Spleen (tissue), 11 donors: ENCODE measurements at regions not wholly inside any gene's neighbourhood (a gene's known extent, or its start where the extent isn't known, plus 50 kb on each side); places are given as distances from the start of the nearest gene placed in this dataset.
"Not testable (repeated sequence)": the region's sequence is repeated elsewhere in the genome, so short reads cannot be mapped to it uniquely, and the experiment has no call there.

Experiments
- DNase-seq: peaks from one replicate; pipeline ENCODE4 v3.0.0-alpha.2; 2020
- H3K27ac ChIP-seq, 8 donors: fragments of 200-600 bp; sonication (generic) in 7 of 8; 1 replicate in 4 of 8; 2 replicates in 4 of 8; pipeline versions ENCODE4 v1.5.0 to v1.8.0; 2016 to 2021; ENCODE audit warnings: inconsistent platforms in 4 of 8, mild to moderate bottlenecking in 4 of 8, moderate library complexity in 1 of 8
- H3K27me3 ChIP-seq, 7 donors: fragments of 200-600 bp; sonication (generic) in 6 of 7; replicated peaks in 1 of 7; 1 replicate in 4 of 7; 2 replicates in 3 of 7; pipeline versions ENCODE4 v1.5.0 to v1.8.0; 2016 to 2021; ENCODE audit warnings: inconsistent platforms in 3 of 7, mild to moderate bottlenecking in 1 of 7
- H3K36me3 ChIP-seq, 6 donors: fragments of 200-600 bp; sonication (generic) in 5 of 6; 1 replicate in 4 of 6; 2 replicates in 2 of 6; pipeline versions ENCODE4 v1.5.0 to v1.8.0; 2016 to 2021; ENCODE audit warnings: inconsistent platforms in 2 of 6
- H3K4me1 ChIP-seq, 6 donors: fragments of 200-600 bp; sonication (generic) in 5 of 6; 1 replicate in 3 of 6; 2 replicates in 3 of 6; pipeline versions ENCODE4 v1.5.0 to v1.8.0; 2016 to 2021; ENCODE audit warnings: inconsistent platforms in 3 of 6
- H3K4me3 ChIP-seq, 8 donors: fragments of 200-600 bp; sonication (generic) in 7 of 8; 1 replicate in 4 of 8; 2 replicates in 4 of 8; pipeline versions ENCODE4 v1.5.0 to v1.8.0; 2016 to 2021; ENCODE audit warnings: inconsistent platforms in 4 of 8, mild to moderate bottlenecking in 4 of 8, moderate library complexity in 2 of 8
- H3K9me3 ChIP-seq, 8 donors: fragments of 200-600 bp; sonication (generic) in 7 of 8; 1 replicate in 4 of 8; 2 replicates in 4 of 8; pipeline versions ENCODE4 v1.5.0 to v1.8.0; 2016 to 2021; ENCODE audit warnings: inconsistent platforms in 4 of 8
- CTCF ChIP-seq, 11 experiments: fragments of 200-600 bp in 7 of 11; fragments of 450-650 bp in 4 of 11; sonication (generic) in 4 of 11; IDR thresholded peaks in 8 of 11; conservative IDR thresholded peaks in 3 of 11; 1 replicate in 7 of 11; 2 replicates in 4 of 11; pipeline versions ENCODE4 v1.4.0 to v1.8.0; 2016 to 2021; ENCODE audit warnings: antibody characterized with exemption in 11 of 11, inconsistent platforms in 4 of 11, mild to moderate bottlenecking in 1 of 11
- POLR2A ChIP-seq, 3 donors: fragments of 450-650 bp; IDR thresholded peaks; one replicate each; pipeline ENCODE4 v1.5.1; 2017; ENCODE audit warnings: antibody characterized with exemption in 3 of 3, mild to moderate bottlenecking in 1 of 3
- POLR2AphosphoS5 ChIP-seq, 3 donors: sonication (generic); formaldehyde crosslinking; IDR thresholded peaks; one replicate each; pipeline ENCODE4 v1.5.1; 2017; ENCODE audit warnings: antibody characterized with exemption in 3 of 3
- WGBS, 5 donors: extraction: QIAGEN DNeasy Blood & Tissue Kit in 3 of 5; methylation state at CpG; one replicate each; pipeline versions ENCODE4 v1.1.5 to v1.1.7; 2013 to 2018; 5-methylcytosine and 5-hydroxymethylcytosine counted together
- intact Hi-C: fragments of 100-400 bp; cut with DNase I; formaldehyde crosslinking; loops from one replicate; pipeline ENCODE4 v1.15.0; 2023; ENCODE audit warnings: low total_unique reads
- donor health status: healthy with polysubstance abuse.
- donor health status: DM: no; HTN: no; CAD: no; lungs with moderate emphysema.
- donor health status: DM: no; HTN: no; CAD: no.
- donor health status: Bipolar disorder and iron deficiency.
- donor health status: healthy.
- donor health status: DM: no; HTN: no; CAD: no.
- donor health status: DM: yes; HTN: yes; CAD: no.

- no peaks in the 10 kb centered on the region for H3K9me3 ChIP-seq
- H3K27ac ChIP-seq, result no peak overlapping the region
- no peaks in the 10 kb centered on the region for H3K36me3 ChIP-seq
- peaks cover 0 to 8% (median 0%) of the 10 kb centered on the region in 6 donors for H3K4me1 ChIP-seq
- DNase-seq, result peak; percentile 32
- no peak for TF ChIP-seq CTCF (IDR thresholded peaks at IDR 0.05 in 8 of 11, conservative IDR thresholded peaks at IDR 0.05 in 3 of 11)
- no peak for TF ChIP-seq POLR2AphosphoS5 (IDR thresholded peaks at IDR 0.05)
- TF ChIP-seq POLR2A (IDR thresholded peaks at IDR 0.05), result no peak
- intact Hi-C loops, result no loop called here
- H3K27me3 ChIP-seq, result peaks cover 0 to 11% (median 0%) of the 10 kb centered on the region in 7 donors
- no peak overlapping the region for H3K4me3 ChIP-seq
- 67 to 75% (median 71%) methylated on average over 14 of the region's 14 CpGs for WGBS, 5 donors
These were observed 339.0 kb upstream of the SULF2 start for GRCh38 chr20:48124181-48124782.

- intact Hi-C loops, result no loop called here
- no peaks in the 10 kb centered on the region for H3K9me3 ChIP-seq
- H3K4me1 ChIP-seq, result no peaks in the 10 kb centered on the region
- H3K4me3 ChIP-seq, result no peak overlapping the region
- peaks cover 0 to 5% (median 0%) of the 10 kb centered on the region in 7 donors for H3K27me3 ChIP-seq
- no peak for DNase-seq
- H3K36me3 ChIP-seq, result no peaks in the 10 kb centered on the region
- TF ChIP-seq CTCF (IDR thresholded peaks at IDR 0.05 in 8 of 11, conservative IDR thresholded peaks at IDR 0.05 in 3 of 11), result no peak
- TF ChIP-seq POLR2AphosphoS5 (IDR thresholded peaks at IDR 0.05), result no peak
- TF ChIP-seq POLR2A (IDR thresholded peaks at IDR 0.05), result no peak
- H3K27ac ChIP-seq, result no peak overlapping the region
- 75 to 93% (median 84%) methylated on average over 8 of the region's 8 CpGs for WGBS, 5 donors
These were observed 334.8 kb upstream of the SULF2 start for GRCh38 chr20:48120120-48120519.

- H3K36me3 ChIP-seq, H3K27me3 ChIP-seq, H3K27ac ChIP-seq, H3K4me1 ChIP-seq, H3K9me3 ChIP-seq, intact Hi-C loops, H3K4me3 ChIP-seq, DNase-seq: not testable (repeated sequence)
- WGBS, 5 donors, result 77 to 91% (median 84%) methylated on average over 5 of the region's 5 CpGs
These were observed 334.1 kb upstream of the SULF2 start for GRCh38 chr20:48119389-48119788.

GRCh38 chr20:48115502-48115901, 330.2 kb upstream of the SULF2 start:
- no peak for TF ChIP-seq CTCF (IDR thresholded peaks at IDR 0.05 in 8 of 11, conservative IDR thresholded peaks at IDR 0.05 in 3 of 11)
- no peak for TF ChIP-seq POLR2AphosphoS5 (IDR thresholded peaks at IDR 0.05)
- no peak for TF ChIP-seq POLR2A (IDR thresholded peaks at IDR 0.05)
- Histone ChIP-seq H3K9me3 (no peaks in the 10 kb centered on the region), H3K4me1 (no peaks in the 10 kb centered on the region), H3K36me3 (no peaks in the 10 kb centered on the region), H3K27ac (no peak overlapping the region), H3K4me3 (no peak overlapping the region), H3K27me3 (peaks cover 0 to 5% (median 0%) of the 10 kb centered on the region in 7 donors)
- no peak for DNase-seq
- intact Hi-C loops, result no loop called here
- WGBS, 5 donors, result 91 to 95% (median 95%) methylated on average over 4 of the region's 4 CpGs

GRCh38 chr20:48107560-48107959, 322.3 kb upstream of the SULF2 start:
- WGBS, 5 donors, result 73 to 77% (median 75%) methylated on average over 9 of the region's 9 CpGs
- H3K27ac ChIP-seq, result no peak overlapping the region
- intact Hi-C loops, result no loop called here
- no peak for DNase-seq
- no peak overlapping the region for H3K4me3 ChIP-seq
- no peaks in the 10 kb centered on the region for H3K36me3 ChIP-seq
- no peaks in the 10 kb centered on the region for H3K27me3 ChIP-seq
- H3K9me3 ChIP-seq, result peaks cover 0 to 17% (median 0%) of the 10 kb centered on the region in 8 donors
- H3K4me1 ChIP-seq, result no peaks in the 10 kb centered on the region
- no peak for TF ChIP-seq CTCF (IDR thresholded peaks at IDR 0.05 in 8 of 11, conservative IDR thresholded peaks at IDR 0.05 in 3 of 11)
